Prostate gland (tissue), 2 donors: ENCODE measurements at regions not wholly inside any gene's neighbourhood (a gene's known extent, or its start where the extent isn't known, plus 50 kb on each side); places are given as distances from the start of the nearest gene placed in this dataset.

ENCODE experiments used
- POLR2A ChIP-seq: fragments of 450-650 bp; IDR thresholded peaks from one replicate; pipeline ENCODE4 v1.6.1; 2016; ENCODE audit warnings: antibody characterized with exemption, mild to moderate bottlenecking
- POLR2AphosphoS5 ChIP-seq: sonication (generic); formaldehyde crosslinking; IDR thresholded peaks from one replicate; pipeline ENCODE4 v1.6.1; 2017; ENCODE audit warnings: antibody characterized with exemption
- TF ChIP-seq, protein P1 (sequence below), 4 experiments: fragments of 200-600 bp in 2 of 4; fragments of 450-650 bp in 2 of 4; sonication (generic) in 2 of 4; IDR thresholded peaks; 1 replicate in 3 of 4; 2 replicates in 1 of 4; pipeline ENCODE4 v1.5.1; 2016 to 2019; ENCODE audit warnings: antibody characterized with exemption in 4 of 4, mild to moderate bottlenecking in 2 of 4, moderate library complexity in 2 of 4

DNA sequence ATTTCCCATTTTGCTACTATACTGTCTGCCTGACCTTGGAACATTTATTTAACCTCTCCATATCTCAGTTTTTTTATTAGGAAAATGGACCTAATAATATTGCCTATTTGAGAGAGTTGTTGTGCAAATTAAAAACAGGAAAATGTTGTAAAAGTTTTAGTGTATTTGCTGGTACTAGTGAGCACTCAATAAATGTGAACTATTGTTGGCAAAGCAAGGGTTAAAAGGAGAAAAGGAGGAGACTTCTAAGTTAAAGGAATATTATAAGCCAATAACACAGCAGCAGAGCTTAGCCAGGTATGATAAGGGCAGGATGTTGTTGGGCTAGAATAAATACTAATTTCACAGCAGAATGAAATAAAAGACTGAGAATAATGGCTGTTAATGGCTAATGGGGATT is 211.9 kb upstream of the FUT9 start:
- TF ChIP-seq POLR2A: no peak
- TF ChIP-seq, protein P1, sequence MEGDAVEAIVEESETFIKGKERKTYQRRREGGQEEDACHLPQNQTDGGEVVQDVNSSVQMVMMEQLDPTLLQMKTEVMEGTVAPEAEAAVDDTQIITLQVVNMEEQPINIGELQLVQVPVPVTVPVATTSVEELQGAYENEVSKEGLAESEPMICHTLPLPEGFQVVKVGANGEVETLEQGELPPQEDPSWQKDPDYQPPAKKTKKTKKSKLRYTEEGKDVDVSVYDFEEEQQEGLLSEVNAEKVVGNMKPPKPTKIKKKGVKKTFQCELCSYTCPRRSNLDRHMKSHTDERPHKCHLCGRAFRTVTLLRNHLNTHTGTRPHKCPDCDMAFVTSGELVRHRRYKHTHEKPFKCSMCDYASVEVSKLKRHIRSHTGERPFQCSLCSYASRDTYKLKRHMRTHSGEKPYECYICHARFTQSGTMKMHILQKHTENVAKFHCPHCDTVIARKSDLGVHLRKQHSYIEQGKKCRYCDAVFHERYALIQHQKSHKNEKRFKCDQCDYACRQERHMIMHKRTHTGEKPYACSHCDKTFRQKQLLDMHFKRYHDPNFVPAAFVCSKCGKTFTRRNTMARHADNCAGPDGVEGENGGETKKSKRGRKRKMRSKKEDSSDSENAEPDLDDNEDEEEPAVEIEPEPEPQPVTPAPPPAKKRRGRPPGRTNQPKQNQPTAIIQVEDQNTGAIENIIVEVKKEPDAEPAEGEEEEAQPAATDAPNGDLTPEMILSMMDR (IDR thresholded peaks at IDR 0.05): no peak
- TF ChIP-seq POLR2AphosphoS5: no peak
